ENCODE measurements at regions not wholly inside any gene's neighbourhood (a gene's known extent, or its start where the extent isn't known, plus 50 kb on each side); places are given as distances from the start of the nearest gene placed in this dataset.

GRCh38 chr7:96836456-96836855, 126.8 kb upstream of the SEM1 start:
- no peak overlapping the region for H3K56ac ChIP-seq (ENCODE audit: insufficient read length, low read depth, low read length)
- no CpG with 5 or more reads among the region's 3 CpGs for WGBS (ENCODE audit: extremely low coverage, insufficient read length, low lambda C conversion rate)
- no peak for TF ChIP-seq CTCF (conservative IDR thresholded peaks at IDR 0.05)

More at GRCh38 chr7:96836456-96836855, 126.8 kb upstream of the SEM1 start:
- no peaks in the 10 kb centered on the region for H3K27me3 ChIP-seq (ENCODE audit: insufficient read depth, low read length)
- Mint-ChIP-seq H3K4me1 (no peaks in the 10 kb centered on the region), H3K9me3 (no peaks in the 10 kb centered on the region), H3K36me3 (ENCODE audit: insufficient read depth in 1 of 3, low read depth in 3 of 3) (no peaks in the 10 kb centered on the region), H3K27ac (no peak overlapping the region), H3K4me3 (no peak overlapping the region), H3K27me3 (ENCODE audit: low read depth) (no peaks in the 10 kb centered on the region)
- no peak overlapping the region for H2AK5ac ChIP-seq (ENCODE audit: insufficient read length, low read length)
- no peak overlapping the region for H4K91ac ChIP-seq (ENCODE audit: insufficient read length, low read depth, low read length)
- no peak overlapping the region for H2BK120ac ChIP-seq (ENCODE audit: low read depth, low read length, poor library complexity, severe bottlenecking)
- no peaks in the 10 kb centered on the region for H3K79me2 ChIP-seq (ENCODE audit: insufficient read depth, low read length)
- no peaks in the 10 kb centered on the region for H3K23me2 ChIP-seq (ENCODE audit: insufficient read length, low read depth, low read length, poor library complexity, severe bottlenecking)
- no peak overlapping the region for H3T11ph ChIP-seq (ENCODE audit: low read length)
- H3K4ac ChIP-seq (ENCODE audit: low read depth, low read length) = no peak overlapping the region
- no peak for DNase-seq
- no peaks in the 10 kb centered on the region for H3K4me1 ChIP-seq (ENCODE audit: insufficient read depth, low read length)
- H3K18ac ChIP-seq (ENCODE audit: insufficient read length, low read depth, low read length) = no peak overlapping the region
- H2AFZ ChIP-seq (ENCODE audit: low read length) = no peak overlapping the region
- no peaks in the 10 kb centered on the region for H3K9me3 ChIP-seq (ENCODE audit: control insufficient read depth, low read depth, low read length)
- no peak overlapping the region for H2BK15ac ChIP-seq (ENCODE audit: low read depth, low read length)
- H4K5ac ChIP-seq (ENCODE audit: insufficient read length, low read depth, low read length) = no peak overlapping the region
- no peak overlapping the region for H3K9ac ChIP-seq (ENCODE audit: extremely low read depth, insufficient read length, low read length)
- H3K27ac ChIP-seq (ENCODE audit: insufficient read length, low read depth, low read length) = no peak overlapping the region
- H3K79me1 ChIP-seq (ENCODE audit: insufficient read depth, low read depth, low read length, poor library complexity, severe bottlenecking) = no peaks in the 10 kb centered on the region
- H2BK12ac ChIP-seq (ENCODE audit: insufficient read length, low read depth, low read length) = no peak overlapping the region
- H2BK5ac ChIP-seq (ENCODE audit: insufficient read length, low read length) = no peak overlapping the region
- no peak overlapping the region for H2BK20ac ChIP-seq (ENCODE audit: low read depth, low read length, poor library complexity, severe bottlenecking)
- H4K8ac ChIP-seq (replicated peaks; ENCODE audit: insufficient read length, low read depth, low read length) = no peak overlapping the region
- no peak overlapping the region for H3K4me2 ChIP-seq (ENCODE audit: insufficient read depth, insufficient read length, low read length)
- H3K14ac ChIP-seq (ENCODE audit: insufficient read depth, low read length) = no peak overlapping the region
- no peak overlapping the region for H3K23ac ChIP-seq (ENCODE audit: insufficient read length, low read depth, low read length)
- no peaks in the 10 kb centered on the region for H4K20me1 ChIP-seq (ENCODE audit: control insufficient read depth, insufficient read depth, insufficient read length)
